Astrocyte of the cerebellum (primary cell): ENCODE measurements at regions not wholly inside any gene's neighbourhood (a gene's known extent, or its start where the extent isn't known, plus 50 kb on each side); places are given as distances from the start of the nearest gene placed in this dataset.

Source experiments
- DNase-seq: peaks from one replicate; pipeline ENCODE4 v3.0.0-alpha.2; 2011; ENCODE audit warnings: low read depth
- H3K4me3 ChIP-seq: 2 replicates; pipeline ENCODE4 v1.5.1; 2011; ENCODE audit warnings: mild to moderate bottlenecking, low read depth, low read length, moderate library complexity
- CTCF ChIP-seq: IDR thresholded peaks from 2 replicates; pipeline ENCODE4 v1.5.1; 2012; ENCODE audit warnings: low read length, low read depth, moderate library complexity, mild to moderate bottlenecking; ENCODE audit errors: missing control alignments
- in situ Hi-C: cut with HindIII; loops from 2 replicates; pipeline ENCODE4 v1.10.0; 2017; ENCODE audit warnings: low sequenced_read_pairs

GRCh38 chr2:226216575-226216974, 583.0 kb downstream of the IRS1 start:
- no peak overlapping the region for H3K4me3 ChIP-seq
- no peak for TF ChIP-seq CTCF
- DNase-seq, result no peak
- in situ Hi-C loops, result loop anchor here (25.0 kb wide), 1 partner anchor 571 kb away; the partner anchor contains the start of gene IRS1

- in situ Hi-C loops, result loop anchor here (25.0 kb wide), 1 partner anchor 571 kb away; the partner anchor contains the start of gene IRS1
- no peak overlapping the region for H3K4me3 ChIP-seq
- peak; percentile 68 for TF ChIP-seq CTCF
- peak; percentile 18 for DNase-seq
Measured at GRCh38 chr2:226215902-226216503, 583.6 kb downstream of the IRS1 start.

GRCh38 chr2:226213717-226214116, 585.9 kb downstream of the IRS1 start:
- in situ Hi-C loops, result loop anchor here (25.0 kb wide), 1 partner anchor 574 kb away; the partner anchor contains the start of gene IRS1
- H3K4me3 ChIP-seq, result no peak overlapping the region
- TF ChIP-seq CTCF, result no peak
- peak; percentile 63 for DNase-seq

GRCh38 chr2:226211439-226211838, 588.2 kb downstream of the IRS1 start:
- in situ Hi-C loops, result loop anchor here (25.0 kb wide), 1 partner anchor 576 kb away; the partner anchor contains the start of gene IRS1
- TF ChIP-seq CTCF, result no peak
- DNase-seq, result peak; percentile 95
- H3K4me3 ChIP-seq, result no peak overlapping the region

- DNase-seq, result no peak
- H3K4me3 ChIP-seq, result no peak overlapping the region
- TF ChIP-seq CTCF, result no peak
- in situ Hi-C loops, result loop anchor here (25.0 kb wide), 1 partner anchor 579 kb away; the partner anchor contains the start of gene IRS1
Measured at GRCh38 chr2:226208726-226209125, 590.9 kb downstream of the IRS1 start.

- no peak for DNase-seq
- in situ Hi-C loops, result loop anchor here (25.0 kb wide), 1 partner anchor 580 kb away; the partner anchor contains the start of gene IRS1
- H3K4me3 ChIP-seq, result no peak overlapping the region
- TF ChIP-seq CTCF, result no peak
Measured at GRCh38 chr2:226207671-226208070, 591.9 kb downstream of the IRS1 start.
